Spleen (tissue), 11 donors: ENCODE measurements at regions not wholly inside any gene's neighbourhood (a gene's known extent, or its start where the extent isn't known, plus 50 kb on each side); places are given as distances from the start of the nearest gene placed in this dataset.
"Not testable (repeated sequence)": the region's sequence is repeated elsewhere in the genome, so short reads cannot be mapped to it uniquely, and the experiment has no call there.

Experiments used
- DNase-seq: peaks from one replicate; pipeline ENCODE4 v3.0.0-alpha.2; 2020
- H3K27ac ChIP-seq, 8 donors: fragments of 200-600 bp; sonication (generic) in 7 of 8; 1 replicate in 4 of 8; 2 replicates in 4 of 8; pipeline versions ENCODE4 v1.5.0 to v1.8.0; 2016 to 2021; ENCODE audit warnings: inconsistent platforms in 4 of 8, mild to moderate bottlenecking in 4 of 8, moderate library complexity in 1 of 8
- H3K27me3 ChIP-seq, 7 donors: fragments of 200-600 bp; sonication (generic) in 6 of 7; replicated peaks in 1 of 7; 1 replicate in 4 of 7; 2 replicates in 3 of 7; pipeline versions ENCODE4 v1.5.0 to v1.8.0; 2016 to 2021; ENCODE audit warnings: inconsistent platforms in 3 of 7, mild to moderate bottlenecking in 1 of 7
- H3K36me3 ChIP-seq, 6 donors: fragments of 200-600 bp; sonication (generic) in 5 of 6; 1 replicate in 4 of 6; 2 replicates in 2 of 6; pipeline versions ENCODE4 v1.5.0 to v1.8.0; 2016 to 2021; ENCODE audit warnings: inconsistent platforms in 2 of 6
- H3K4me1 ChIP-seq, 6 donors: fragments of 200-600 bp; sonication (generic) in 5 of 6; 1 replicate in 3 of 6; 2 replicates in 3 of 6; pipeline versions ENCODE4 v1.5.0 to v1.8.0; 2016 to 2021; ENCODE audit warnings: inconsistent platforms in 3 of 6
- H3K4me3 ChIP-seq, 8 donors: fragments of 200-600 bp; sonication (generic) in 7 of 8; 1 replicate in 4 of 8; 2 replicates in 4 of 8; pipeline versions ENCODE4 v1.5.0 to v1.8.0; 2016 to 2021; ENCODE audit warnings: inconsistent platforms in 4 of 8, mild to moderate bottlenecking in 4 of 8, moderate library complexity in 2 of 8
- H3K9me3 ChIP-seq, 8 donors: fragments of 200-600 bp; sonication (generic) in 7 of 8; 1 replicate in 4 of 8; 2 replicates in 4 of 8; pipeline versions ENCODE4 v1.5.0 to v1.8.0; 2016 to 2021; ENCODE audit warnings: inconsistent platforms in 4 of 8
- CTCF ChIP-seq, 11 experiments: fragments of 200-600 bp in 7 of 11; fragments of 450-650 bp in 4 of 11; sonication (generic) in 4 of 11; IDR thresholded peaks in 8 of 11; conservative IDR thresholded peaks in 3 of 11; 1 replicate in 7 of 11; 2 replicates in 4 of 11; pipeline versions ENCODE4 v1.4.0 to v1.8.0; 2016 to 2021; ENCODE audit warnings: antibody characterized with exemption in 11 of 11, inconsistent platforms in 4 of 11, mild to moderate bottlenecking in 1 of 11
- POLR2A ChIP-seq, 3 donors: fragments of 450-650 bp; IDR thresholded peaks; one replicate each; pipeline ENCODE4 v1.5.1; 2017; ENCODE audit warnings: antibody characterized with exemption in 3 of 3, mild to moderate bottlenecking in 1 of 3
- POLR2AphosphoS5 ChIP-seq, 3 donors: sonication (generic); formaldehyde crosslinking; IDR thresholded peaks; one replicate each; pipeline ENCODE4 v1.5.1; 2017; ENCODE audit warnings: antibody characterized with exemption in 3 of 3
- WGBS, 5 donors: extraction: QIAGEN DNeasy Blood & Tissue Kit in 3 of 5; methylation state at CpG; one replicate each; pipeline versions ENCODE4 v1.1.5 to v1.1.7; 2013 to 2018; 5-methylcytosine and 5-hydroxymethylcytosine counted together
- intact Hi-C: fragments of 100-400 bp; cut with DNase I; formaldehyde crosslinking; loops from one replicate; pipeline ENCODE4 v1.15.0; 2023; ENCODE audit warnings: low total_unique reads
- donor health status: healthy with polysubstance abuse.
- donor health status: DM: no; HTN: no; CAD: no; lungs with moderate emphysema.
- donor health status: DM: no; HTN: no; CAD: no.
- donor health status: Bipolar disorder and iron deficiency.
- donor health status: healthy.
- donor health status: DM: no; HTN: no; CAD: no.
- donor health status: DM: yes; HTN: yes; CAD: no.

DNA sequence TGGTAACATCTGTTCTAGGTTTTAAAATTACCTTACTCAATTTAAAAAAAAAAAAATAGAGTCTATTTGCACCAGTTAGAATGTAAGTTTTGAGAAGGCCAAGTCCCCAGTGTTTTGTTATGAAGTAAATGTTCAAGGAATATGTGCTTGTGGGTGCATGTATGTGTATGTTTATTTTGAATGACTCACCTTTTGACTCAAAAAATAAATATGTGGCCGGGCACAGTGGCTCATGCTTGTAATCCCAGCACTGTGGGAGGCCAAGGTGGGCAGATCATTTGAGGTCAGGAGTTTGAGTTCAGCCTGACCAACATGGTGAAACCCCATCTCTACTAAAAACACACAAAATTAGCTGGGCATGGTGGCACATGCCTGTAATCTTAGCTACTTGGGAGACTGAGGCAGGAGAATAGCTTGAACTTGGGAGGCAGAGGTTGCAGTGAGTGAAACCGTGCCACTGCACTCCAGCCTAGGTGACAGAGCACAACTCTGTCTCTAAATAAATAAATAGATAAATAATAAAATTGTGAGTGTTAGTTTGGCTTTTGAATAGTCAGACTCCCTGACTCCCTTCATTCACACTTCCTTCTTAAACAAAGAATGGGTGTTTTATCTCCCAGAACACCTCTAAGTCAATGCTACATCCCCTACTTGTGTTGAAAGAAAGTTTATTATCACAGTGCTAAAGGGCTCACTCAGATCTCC is 511.3 kb upstream of the PCDH7 start:
- intact Hi-C loops, result no loop called here
- no peaks in the 10 kb centered on the region for H3K36me3 ChIP-seq
- no peaks in the 10 kb centered on the region for H3K4me1 ChIP-seq
- 60 to 73% (median 70%) methylated on average over 2 of the region's 2 CpGs for whole genome bisulfite sequencing, 5 donors
- no peak overlapping the region for H3K4me3 ChIP-seq
- no peak for DNase-seq
- H3K27ac ChIP-seq, result no peak overlapping the region
- H3K27me3 ChIP-seq, result no peaks in the 10 kb centered on the region
- H3K9me3 ChIP-seq, result peaks cover 0 to 20% (median 8%) of the 10 kb centered on the region in 8 donors
- TF ChIP-seq POLR2A (IDR thresholded peaks at IDR 0.05) (no peak), CTCF (IDR thresholded peaks at IDR 0.05 in 8 of 11, conservative IDR thresholded peaks at IDR 0.05 in 3 of 11) (no peak), POLR2AphosphoS5 (IDR thresholded peaks at IDR 0.05) (no peak)

- H3K9me3 ChIP-seq, result peaks cover 0 to 51% (median 32%) of the 10 kb centered on the region in 8 donors
- intact Hi-C loops, DNase-seq, H3K27me3 ChIP-seq, H3K4me3 ChIP-seq, H3K27ac ChIP-seq, H3K36me3 ChIP-seq, H3K4me1 ChIP-seq: not testable (repeated sequence)
- 86 to 95% (median 90%) methylated on average over 4 of the region's 4 CpGs for WGBS, 5 donors
These were observed 504.2 kb upstream of the PCDH7 start for GRCh38 chr4:30215973-30216372.

- intact Hi-C loops, result no loop called here
- Histone ChIP-seq H3K4me1 (no peaks in the 10 kb centered on the region), H3K36me3 (no peaks in the 10 kb centered on the region), H3K9me3 (peaks cover 0 to 52% (median 29%) of the 10 kb centered on the region in 8 donors), H3K27ac (no peak overlapping the region), H3K4me3 (no peak overlapping the region), H3K27me3 (no peaks in the 10 kb centered on the region)
- TF ChIP-seq CTCF (IDR thresholded peaks at IDR 0.05 in 8 of 11, conservative IDR thresholded peaks at IDR 0.05 in 3 of 11) (no peak), POLR2A (IDR thresholded peaks at IDR 0.05) (no peak), POLR2AphosphoS5 (IDR thresholded peaks at IDR 0.05) (no peak)
- no peak for DNase-seq
These were observed 475.0 kb upstream of the PCDH7 start for GRCh38 chr4:30245140-30245539.

DNA sequence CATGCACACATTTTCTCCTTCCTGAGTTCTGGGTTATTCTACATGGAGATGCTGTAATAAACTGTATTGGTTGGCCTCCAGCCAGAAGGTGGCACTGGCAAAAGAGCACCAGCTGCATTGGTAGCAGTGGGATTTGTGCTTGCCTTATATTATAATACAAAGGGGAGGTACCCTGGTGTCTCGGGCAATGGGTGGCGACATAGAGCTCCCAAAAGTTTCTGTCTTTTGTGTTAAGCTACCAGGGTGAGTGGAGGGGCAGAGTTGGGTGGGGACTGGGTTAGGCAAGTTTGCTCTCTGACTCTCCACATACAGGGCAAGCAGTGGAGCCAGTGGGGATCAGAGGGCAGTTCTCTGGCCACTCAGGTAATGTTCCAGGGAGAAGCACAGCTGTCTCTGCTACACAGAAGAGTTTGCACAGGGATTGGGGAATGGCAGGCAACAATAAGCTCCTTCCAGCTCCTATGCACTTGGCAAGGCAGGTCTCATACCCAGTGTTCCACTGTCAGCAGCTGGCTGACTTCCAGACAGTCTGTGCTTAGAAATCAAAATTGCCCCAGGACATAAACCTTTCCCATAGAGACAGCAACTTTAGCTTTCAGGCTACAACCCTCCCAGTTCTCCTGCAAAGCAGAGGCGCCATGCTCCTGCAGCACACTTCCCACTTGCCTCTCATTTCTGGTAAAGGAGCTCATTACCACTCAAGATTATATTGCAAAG is 463.9 kb upstream of the PCDH7 start:
- no peak overlapping the region for H3K27ac ChIP-seq
- intact Hi-C loops, result no loop called here
- TF ChIP-seq POLR2AphosphoS5 (IDR thresholded peaks at IDR 0.05), result no peak
- TF ChIP-seq POLR2A (IDR thresholded peaks at IDR 0.05), result no peak
- no peak for TF ChIP-seq CTCF (IDR thresholded peaks at IDR 0.05 in 8 of 11, conservative IDR thresholded peaks at IDR 0.05 in 3 of 11)

More for the DNA sequence above, 463.9 kb upstream of the PCDH7 start:
- Histone ChIP-seq H3K9me3 (peaks cover 0 to 40% (median 24%) of the 10 kb centered on the region in 8 donors), H3K4me1 (no peaks in the 10 kb centered on the region), H3K27me3 (no peaks in the 10 kb centered on the region), H3K36me3 (no peaks in the 10 kb centered on the region), H3K4me3 (no peak overlapping the region)
- DNase-seq, result no peak
- WGBS, 5 donors, result 77 to 92% (median 82%) methylated on average over 3 of the region's 3 CpGs
